ENCODE measurements at regions not wholly inside any gene's neighbourhood (a gene's known extent, or its start where the extent isn't known, plus 50 kb on each side); places are given as distances from the start of the nearest gene placed in this dataset.

DNA sequence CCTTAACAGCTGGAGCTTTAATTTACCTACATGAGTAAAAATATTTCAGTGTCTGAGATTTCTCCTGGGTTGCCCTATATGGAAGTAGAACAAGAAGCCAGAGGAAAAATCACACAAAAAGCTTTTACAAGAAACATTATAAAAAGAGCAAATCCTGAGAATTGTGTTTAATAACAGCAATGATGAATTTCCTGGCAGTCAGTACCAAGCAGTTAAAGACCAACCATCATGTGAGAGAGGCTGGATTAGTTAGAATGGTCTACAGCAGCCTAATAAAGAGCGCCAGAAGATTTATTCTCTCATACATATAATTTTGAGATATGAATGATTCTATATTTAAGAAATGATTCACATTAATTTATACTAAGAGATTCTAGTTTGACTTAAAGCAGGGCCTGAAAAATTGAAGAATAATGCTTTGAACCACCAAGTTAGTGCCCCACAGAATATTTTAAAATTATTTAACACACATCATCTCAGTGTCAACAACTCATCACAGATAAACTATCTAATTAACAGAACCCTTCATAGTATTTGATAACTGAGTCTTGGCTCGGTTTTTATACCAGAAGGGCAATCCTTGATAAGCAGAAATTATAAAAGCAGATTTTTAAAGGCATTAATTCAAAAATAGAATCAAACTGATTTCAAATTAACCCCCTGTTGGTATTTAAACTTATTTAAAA is 59.9 kb upstream of the DPH6 start:
- Histone ChIP-seq H2AFZ (ENCODE audit: low read depth, low read length) (no peak overlapping the region), H3K27me3 (ENCODE audit: insufficient read depth, low read length, poor library complexity) (no peaks in the 10 kb centered on the region), H3K27ac (ENCODE audit: low read length) (no peak overlapping the region), H3K4me2 (ENCODE audit: insufficient read depth, low read length) (no peak overlapping the region), H3K4me1 (ENCODE audit: insufficient read depth, low read length) (no peaks in the 10 kb centered on the region), H3K9me3 (ENCODE audit: insufficient read depth, low read length, severe bottlenecking) (no peaks in the 10 kb centered on the region), H4K20me1 (ENCODE audit: insufficient read depth, low read length) (no peaks in the 10 kb centered on the region), H3K79me2 (ENCODE audit: insufficient read depth, low read length) (no peaks in the 10 kb centered on the region), H3K9ac (ENCODE audit: low read depth, low read length) (no peak overlapping the region), H3K36me3 (ENCODE audit: insufficient read depth, low read length) (no peaks in the 10 kb centered on the region), H3K4me3 (ENCODE audit: low read depth in 1 of 2, low read length in 2 of 2) (no peak overlapping the region)
- no peak for TF ChIP-seq EZH2 (IDR thresholded peaks at IDR 0.05; ENCODE audit: borderline replicate concordance, low read depth, low read length, severe bottlenecking)
- TF ChIP-seq, protein P1, sequence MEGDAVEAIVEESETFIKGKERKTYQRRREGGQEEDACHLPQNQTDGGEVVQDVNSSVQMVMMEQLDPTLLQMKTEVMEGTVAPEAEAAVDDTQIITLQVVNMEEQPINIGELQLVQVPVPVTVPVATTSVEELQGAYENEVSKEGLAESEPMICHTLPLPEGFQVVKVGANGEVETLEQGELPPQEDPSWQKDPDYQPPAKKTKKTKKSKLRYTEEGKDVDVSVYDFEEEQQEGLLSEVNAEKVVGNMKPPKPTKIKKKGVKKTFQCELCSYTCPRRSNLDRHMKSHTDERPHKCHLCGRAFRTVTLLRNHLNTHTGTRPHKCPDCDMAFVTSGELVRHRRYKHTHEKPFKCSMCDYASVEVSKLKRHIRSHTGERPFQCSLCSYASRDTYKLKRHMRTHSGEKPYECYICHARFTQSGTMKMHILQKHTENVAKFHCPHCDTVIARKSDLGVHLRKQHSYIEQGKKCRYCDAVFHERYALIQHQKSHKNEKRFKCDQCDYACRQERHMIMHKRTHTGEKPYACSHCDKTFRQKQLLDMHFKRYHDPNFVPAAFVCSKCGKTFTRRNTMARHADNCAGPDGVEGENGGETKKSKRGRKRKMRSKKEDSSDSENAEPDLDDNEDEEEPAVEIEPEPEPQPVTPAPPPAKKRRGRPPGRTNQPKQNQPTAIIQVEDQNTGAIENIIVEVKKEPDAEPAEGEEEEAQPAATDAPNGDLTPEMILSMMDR (IDR thresholded peaks at IDR 0.05; ENCODE audit: borderline replicate concordance, extremely low read depth, low read length, poor library complexity, severe bottlenecking), result no peak
- ATAC-seq (ENCODE audit: insufficient read depth, low read depth) (no peak), DNase-seq (no peak)

DNA sequence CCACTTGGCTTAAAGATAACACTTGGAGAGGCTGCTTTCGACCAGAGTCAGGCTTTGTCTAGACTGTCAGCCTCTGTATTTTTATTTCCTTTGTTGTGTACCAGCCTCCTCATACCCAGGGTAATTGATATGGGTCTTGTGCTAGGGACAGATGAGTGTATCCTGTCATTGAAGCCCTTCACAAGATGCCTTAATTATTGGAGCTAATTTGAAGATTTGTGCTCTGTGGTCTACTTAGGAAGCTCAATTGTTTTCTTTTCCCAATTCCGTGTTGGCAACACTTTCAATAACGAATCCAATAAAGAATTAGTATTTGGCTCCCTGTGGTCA is 60.5 kb upstream of the DPH6 start:
- no peak for TF ChIP-seq EZH2 (IDR thresholded peaks at IDR 0.05; ENCODE audit: borderline replicate concordance, low read depth, low read length, severe bottlenecking)
- TF ChIP-seq, protein P1 (IDR thresholded peaks at IDR 0.05; ENCODE audit: borderline replicate concordance, extremely low read depth, low read length, poor library complexity, severe bottlenecking), result no peak
- no peak overlapping the region for H3K9ac ChIP-seq (ENCODE audit: low read depth, low read length)
- H2AFZ ChIP-seq (ENCODE audit: low read depth, low read length), result no peak overlapping the region
- H3K27ac ChIP-seq (ENCODE audit: low read length), result no peak overlapping the region
- H3K4me3 ChIP-seq (ENCODE audit: low read depth in 1 of 2, low read length in 2 of 2), result no peak overlapping the region
- no peaks in the 10 kb centered on the region for H3K27me3 ChIP-seq (ENCODE audit: insufficient read depth, low read length, poor library complexity)
- H3K36me3 ChIP-seq (ENCODE audit: insufficient read depth, low read length), result no peaks in the 10 kb centered on the region
- H3K79me2 ChIP-seq (ENCODE audit: insufficient read depth, low read length), result no peaks in the 10 kb centered on the region
- no peaks in the 10 kb centered on the region for H3K9me3 ChIP-seq (ENCODE audit: insufficient read depth, low read length, severe bottlenecking)
- no peaks in the 10 kb centered on the region for H4K20me1 ChIP-seq (ENCODE audit: insufficient read depth, low read length)
- DNase-seq (no peak), ATAC-seq (ENCODE audit: insufficient read depth, low read depth) (no peak)
- H3K4me2 ChIP-seq (ENCODE audit: insufficient read depth, low read length), result no peak overlapping the region
- no peaks in the 10 kb centered on the region for H3K4me1 ChIP-seq (ENCODE audit: insufficient read depth, low read length)

DNA sequence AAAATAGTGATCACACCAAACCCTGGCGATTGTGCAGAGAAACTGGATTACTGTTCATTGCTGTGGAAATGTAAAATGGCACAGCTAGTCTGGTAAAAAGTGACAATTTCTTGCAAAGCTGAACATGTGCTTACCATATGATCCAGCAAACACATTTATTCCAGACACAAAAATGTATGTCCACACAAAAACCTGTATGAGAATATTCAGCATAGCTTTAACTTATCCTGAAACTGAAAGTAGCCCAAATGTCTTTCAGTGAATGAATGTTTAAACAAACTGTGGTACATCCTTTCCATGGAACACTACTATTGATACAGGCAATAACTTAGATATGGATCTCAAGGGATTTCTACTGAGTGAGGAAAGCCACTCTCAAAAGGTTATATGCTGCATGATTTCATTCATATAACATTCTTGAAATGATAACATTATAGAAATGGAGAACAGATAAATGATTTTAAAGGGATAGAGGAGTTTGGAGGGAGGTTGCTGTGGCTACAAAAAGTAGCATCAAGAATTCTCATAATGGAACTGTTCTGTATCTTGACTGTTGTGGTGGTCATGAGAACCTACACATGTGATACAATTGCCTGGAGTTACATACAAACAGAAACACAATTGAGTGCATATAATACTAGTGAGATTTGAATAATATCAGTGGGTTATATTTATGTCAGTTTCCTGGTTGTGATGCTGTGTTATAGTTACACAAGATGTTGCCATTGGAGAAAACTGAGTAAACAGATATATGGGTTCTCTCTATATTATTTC is 70.7 kb upstream of the DPH6 start:
- no peak overlapping the region for H3K27ac ChIP-seq (ENCODE audit: low read length)
- H3K4me2 ChIP-seq (ENCODE audit: insufficient read depth, low read length), result no peak overlapping the region
- H3K27me3 ChIP-seq (ENCODE audit: insufficient read depth, low read length, poor library complexity), result no peaks in the 10 kb centered on the region
- no peak for TF ChIP-seq EZH2 (IDR thresholded peaks at IDR 0.05; ENCODE audit: borderline replicate concordance, low read depth, low read length, severe bottlenecking)
- TF ChIP-seq, protein P1 (IDR thresholded peaks at IDR 0.05; ENCODE audit: borderline replicate concordance, extremely low read depth, low read length, poor library complexity, severe bottlenecking), result no peak
- no peak overlapping the region for H3K9ac ChIP-seq (ENCODE audit: low read depth, low read length)
- DNase-seq, result no peak
- no peak for ATAC-seq (ENCODE audit: insufficient read depth, low read depth)
- H4K20me1 ChIP-seq (ENCODE audit: insufficient read depth, low read length), result no peaks in the 10 kb centered on the region
- H3K4me3 ChIP-seq (ENCODE audit: low read depth in 1 of 2, low read length in 2 of 2), result no peak overlapping the region
- H3K4me1 ChIP-seq (ENCODE audit: insufficient read depth, low read length), result no peaks in the 10 kb centered on the region
- H3K79me2 ChIP-seq (ENCODE audit: insufficient read depth, low read length), result no peaks in the 10 kb centered on the region
- H3K36me3 ChIP-seq (ENCODE audit: insufficient read depth, low read length), result no peaks in the 10 kb centered on the region
- H3K9me3 ChIP-seq (ENCODE audit: insufficient read depth, low read length, severe bottlenecking), result no peaks in the 10 kb centered on the region
- no peak overlapping the region for H2AFZ ChIP-seq (ENCODE audit: low read depth, low read length)

Data from DND-41 (cell line).